WERI-Rb-1 (cell line): ENCODE measurements at regions not wholly inside any gene's neighbourhood (a gene's known extent, or its start where the extent isn't known, plus 50 kb on each side); places are given as distances from the start of the nearest gene placed in this dataset.
"Not testable (repeated sequence)": the region's sequence is repeated elsewhere in the genome, so short reads cannot be mapped to it uniquely, and the experiment has no call there.

Experiments
- DNase-seq: peaks from one replicate; pipeline ENCODE4 v3.0.0-alpha.2; 2020
- H3K27ac ChIP-seq: fragments of 250-450 bp; sonication (Bioruptor Pico); 2 replicates; pipeline ENCODE4 v1.5.1; 2020; ENCODE audit warnings: mild to moderate bottlenecking, moderate library complexity
- H3K27me3 ChIP-seq: fragments of 250-450 bp; sonication (Bioruptor Pico); 2 replicates; pipeline ENCODE4 v1.5.1; 2021; ENCODE audit warnings: mild to moderate bottlenecking, low read depth, moderate library complexity; ENCODE audit not compliant: insufficient read depth, severe bottlenecking
- H3K36me3 ChIP-seq: fragments of 250-450 bp; sonication (Bioruptor Pico); 2 replicates; pipeline ENCODE4 v1.5.1; 2020; ENCODE audit warnings: mild to moderate bottlenecking, moderate library complexity
- H3K4me3 ChIP-seq: 2 replicates; pipeline ENCODE4 v1.5.1; 2011; ENCODE audit warnings: low read depth, mild to moderate bottlenecking, control low read depth, low read length
- H3K9me3 ChIP-seq: fragments of 250-450 bp; sonication (Bioruptor Pico); 2 replicates; pipeline ENCODE4 v1.5.1; 2021; ENCODE audit warnings: mild to moderate bottlenecking, moderate library complexity; ENCODE audit not compliant: severe bottlenecking
- TF ChIP-seq, protein P1 (sequence below): IDR thresholded peaks from 2 replicates; pipeline ENCODE4 v1.5.1; 2011; ENCODE audit warnings: low read depth, mild to moderate bottlenecking, control low read depth, inconsistent platforms, low read length

GRCh38 chr5:34416501-34417008 lies 239.6 kb upstream of the RAI14 start:
- TF ChIP-seq, protein P1, sequence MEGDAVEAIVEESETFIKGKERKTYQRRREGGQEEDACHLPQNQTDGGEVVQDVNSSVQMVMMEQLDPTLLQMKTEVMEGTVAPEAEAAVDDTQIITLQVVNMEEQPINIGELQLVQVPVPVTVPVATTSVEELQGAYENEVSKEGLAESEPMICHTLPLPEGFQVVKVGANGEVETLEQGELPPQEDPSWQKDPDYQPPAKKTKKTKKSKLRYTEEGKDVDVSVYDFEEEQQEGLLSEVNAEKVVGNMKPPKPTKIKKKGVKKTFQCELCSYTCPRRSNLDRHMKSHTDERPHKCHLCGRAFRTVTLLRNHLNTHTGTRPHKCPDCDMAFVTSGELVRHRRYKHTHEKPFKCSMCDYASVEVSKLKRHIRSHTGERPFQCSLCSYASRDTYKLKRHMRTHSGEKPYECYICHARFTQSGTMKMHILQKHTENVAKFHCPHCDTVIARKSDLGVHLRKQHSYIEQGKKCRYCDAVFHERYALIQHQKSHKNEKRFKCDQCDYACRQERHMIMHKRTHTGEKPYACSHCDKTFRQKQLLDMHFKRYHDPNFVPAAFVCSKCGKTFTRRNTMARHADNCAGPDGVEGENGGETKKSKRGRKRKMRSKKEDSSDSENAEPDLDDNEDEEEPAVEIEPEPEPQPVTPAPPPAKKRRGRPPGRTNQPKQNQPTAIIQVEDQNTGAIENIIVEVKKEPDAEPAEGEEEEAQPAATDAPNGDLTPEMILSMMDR: no peak
- DNase-seq: no peak
- no peaks in the 10 kb centered on the region for H3K27me3 ChIP-seq
- H3K9me3 ChIP-seq: peaks cover 5% of the 10 kb centered on the region
- no peaks in the 10 kb centered on the region for H3K36me3 ChIP-seq
- H3K27ac ChIP-seq: no peak overlapping the region
- H3K4me3 ChIP-seq: no peak overlapping the region

- not testable (repeated sequence) for H3K36me3 ChIP-seq, H3K27me3 ChIP-seq, H3K27ac ChIP-seq, H3K4me3 ChIP-seq, H3K9me3 ChIP-seq, DNase-seq
Measured at GRCh38 chr5:34420191-34420590, 235.9 kb upstream of the RAI14 start.

GRCh38 chr5:34436761-34437501 lies 219.2 kb upstream of the RAI14 start:
- Histone ChIP-seq H3K27ac (no peak overlapping the region), H3K36me3 (no peaks in the 10 kb centered on the region), H3K4me3 (no peak overlapping the region), H3K9me3 (peaks cover 17% of the 10 kb centered on the region), H3K27me3 (peaks cover 5% of the 10 kb centered on the region)
- TF ChIP-seq, protein P1: no peak
- no peak for DNase-seq

DNA sequence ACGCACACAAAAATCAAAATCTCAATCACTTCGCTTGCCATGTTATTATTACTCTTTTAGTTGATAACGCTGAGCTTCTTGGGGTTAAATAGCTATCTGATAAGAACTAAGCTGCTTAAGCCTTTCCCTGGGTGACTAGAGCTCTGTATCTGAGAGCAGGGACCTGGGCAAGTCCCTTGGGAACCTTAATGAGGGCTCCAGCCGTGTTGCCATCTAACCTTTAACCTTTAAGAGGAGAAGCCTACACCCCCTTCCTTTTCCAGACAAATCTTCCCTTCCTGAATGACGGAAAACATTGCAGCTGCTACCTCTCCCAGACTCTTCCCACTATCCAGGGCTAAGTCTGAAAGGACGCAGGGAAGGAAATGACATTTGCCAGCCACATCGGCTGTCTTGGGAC lies 216.5 kb upstream of the RAI14 start:
- H3K36me3 ChIP-seq: no peaks in the 10 kb centered on the region
- H3K27me3 ChIP-seq: peaks cover 5% of the 10 kb centered on the region
- TF ChIP-seq, protein P1: no peak
- no peak overlapping the region for H3K4me3 ChIP-seq
- H3K27ac ChIP-seq: no peak overlapping the region
- peaks cover 13% of the 10 kb centered on the region for H3K9me3 ChIP-seq
- no peak for DNase-seq

GRCh38 chr5:34441767-34442166 lies 214.4 kb upstream of the RAI14 start:
- not testable (repeated sequence) for H3K27ac ChIP-seq, H3K27me3 ChIP-seq, DNase-seq, H3K4me3 ChIP-seq, H3K36me3 ChIP-seq, H3K9me3 ChIP-seq

DNA sequence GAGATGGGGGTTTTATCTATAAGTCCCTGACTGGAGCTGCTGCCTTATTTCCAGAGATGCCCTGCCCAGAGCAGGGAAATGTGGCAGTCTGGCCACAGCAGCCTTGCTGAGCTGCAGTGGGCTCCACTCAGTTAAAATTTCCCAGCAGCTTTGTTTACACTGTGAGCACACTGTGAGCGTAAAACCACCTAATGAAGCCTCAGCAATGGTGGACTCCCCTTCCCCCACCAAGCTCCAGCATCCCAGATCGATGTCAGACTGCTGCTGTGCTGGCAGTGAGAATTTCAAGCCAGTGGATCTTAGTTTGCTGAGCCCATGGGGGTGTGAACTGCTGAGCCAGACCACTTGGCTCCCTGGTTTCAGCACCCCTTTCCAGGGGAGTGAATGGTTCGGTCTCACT lies 208.7 kb upstream of the RAI14 start:
- H3K27me3 ChIP-seq: no peaks in the 10 kb centered on the region
- TF ChIP-seq, protein P1: no peak
- no peak overlapping the region for H3K27ac ChIP-seq
- no peak overlapping the region for H3K4me3 ChIP-seq
- H3K9me3 ChIP-seq: no peaks in the 10 kb centered on the region
- H3K36me3 ChIP-seq: no peaks in the 10 kb centered on the region
- DNase-seq: no peak

DNA sequence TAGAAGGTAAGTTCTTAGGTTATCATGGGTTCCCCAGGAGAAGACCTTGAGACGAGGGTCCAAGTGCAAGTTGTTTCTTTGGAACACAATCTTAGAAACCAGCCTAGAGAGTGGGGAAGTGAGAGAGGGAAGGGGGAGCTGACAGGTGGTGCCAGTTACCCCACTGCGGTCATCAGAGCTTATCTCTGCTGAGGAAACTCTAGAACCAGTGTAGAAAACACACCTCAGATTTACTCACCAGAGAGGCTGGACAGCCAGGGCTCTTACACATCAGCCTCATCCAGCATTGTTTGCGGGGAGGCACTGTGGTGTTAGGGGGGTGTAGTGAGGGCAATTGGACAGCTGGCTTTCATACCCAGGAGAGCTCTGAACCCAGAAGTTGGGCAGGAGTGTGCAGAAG lies 206.5 kb upstream of the RAI14 start:
- Histone ChIP-seq H3K9me3 (no peaks in the 10 kb centered on the region), H3K36me3 (no peaks in the 10 kb centered on the region), H3K27me3 (no peaks in the 10 kb centered on the region), H3K27ac (no peak overlapping the region), H3K4me3 (no peak overlapping the region)
- TF ChIP-seq, protein P1: no peak
- DNase-seq: no peak
